GM19043 (cell line): ENCODE measurements at regions not wholly inside any gene's neighbourhood (a gene's known extent, or its start where the extent isn't known, plus 50 kb on each side); places are given as distances from the start of the nearest gene placed in this dataset.
"Not testable (repeated sequence)": the region's sequence is repeated elsewhere in the genome, so short reads cannot be mapped to it uniquely, and the experiment has no call there.

ENCODE experiments used
- ATAC-seq: cut with Tn5 transposase; IDR thresholded peaks from one replicate; pipeline ENCODE4 v1.9.1; 2021; ENCODE audit warnings: low read depth; ENCODE audit not compliant: unreplicated experiment

GRCh38 chr6:9143140-9143539 lies 707.8 kb upstream of the SLC35B3 start:
- no peak for ATAC-seq

- no peak for ATAC-seq
Measured at GRCh38 chr6:9140951-9141460, 705.7 kb upstream of the SLC35B3 start.

- ATAC-seq, result no peak
Measured at GRCh38 chr6:9140172-9140571, 704.8 kb upstream of the SLC35B3 start.

GRCh38 chr6:9139746-9140145 lies 704.4 kb upstream of the SLC35B3 start:
- no peak for ATAC-seq

- no peak for ATAC-seq
Measured at GRCh38 chr6:9138936-9139335, 703.6 kb upstream of the SLC35B3 start.

GRCh38 chr6:9136141-9136822 lies 700.9 kb upstream of the SLC35B3 start:
- ATAC-seq, result no peak

GRCh38 chr6:9131616-9132015 lies 696.3 kb upstream of the SLC35B3 start:
- no peak for ATAC-seq

GRCh38 chr6:9131201-9131600 lies 695.9 kb upstream of the SLC35B3 start:
- no peak for ATAC-seq

GRCh38 chr6:9128970-9129369 lies 693.6 kb upstream of the SLC35B3 start:
- no peak for ATAC-seq

- no peak for ATAC-seq
Measured at GRCh38 chr6:9126878-9127560, 691.7 kb upstream of the SLC35B3 start.

GRCh38 chr6:9126034-9126433 lies 690.7 kb upstream of the SLC35B3 start:
- not testable (repeated sequence) for ATAC-seq

- ATAC-seq, result no peak
Measured at GRCh38 chr6:9121549-9121948, 686.2 kb upstream of the SLC35B3 start.

- ATAC-seq, result no peak
Measured at GRCh38 chr6:9116026-9116425, 680.7 kb upstream of the SLC35B3 start.

GRCh38 chr6:9112544-9112943 lies 677.2 kb upstream of the SLC35B3 start:
- ATAC-seq, result no peak

GRCh38 chr6:9103876-9104521 lies 668.7 kb upstream of the SLC35B3 start:
- ATAC-seq, result no peak

GRCh38 chr6:9101920-9102319 lies 666.6 kb upstream of the SLC35B3 start:
- ATAC-seq, result no peak

GRCh38 chr6:9100869-9101580 lies 665.7 kb upstream of the SLC35B3 start:
- ATAC-seq, result no peak

GRCh38 chr6:9095729-9096128 lies 660.4 kb upstream of the SLC35B3 start:
- no peak for ATAC-seq

GRCh38 chr6:9095137-9095536 lies 659.8 kb upstream of the SLC35B3 start:
- no peak for ATAC-seq

- ATAC-seq, result no peak
Measured at GRCh38 chr6:9089724-9090123, 654.4 kb upstream of the SLC35B3 start.

- ATAC-seq, result no peak
Measured at GRCh38 chr6:9087470-9087869, 652.1 kb upstream of the SLC35B3 start.
